Neural progenitor cell (in vitro differentiated cells): ENCODE measurements at regions not wholly inside any gene's neighbourhood (a gene's known extent, or its start where the extent isn't known, plus 50 kb on each side); places are given as distances from the start of the nearest gene placed in this dataset.

ENCODE experiments used
- CTCF ChIP-seq: fragments of 200-600 bp; sonication (generic); IDR thresholded peaks from 2 replicates; pipeline ENCODE4 v1.5.1; 2017; ENCODE audit warnings: antibody characterized with exemption, mild to moderate bottlenecking
- EZH2 ChIP-seq: fragments of 200-600 bp; sonication (generic); IDR thresholded peaks from 2 replicates; pipeline ENCODE4 v1.6.1; 2017; ENCODE audit warnings: antibody characterized with exemption, mild to moderate bottlenecking, moderate library complexity

GRCh38 chr2:103638978-103639377, 877.1 kb downstream of the TMEM182 start:
- no peak for TF ChIP-seq CTCF
- TF ChIP-seq EZH2 = no peak
